H9 (cell line): ENCODE measurements at regions not wholly inside any gene's neighbourhood (a gene's known extent, or its start where the extent isn't known, plus 50 kb on each side); places are given as distances from the start of the nearest gene placed in this dataset.

Source experiments
- DNase-seq: peaks from one replicate; pipeline ENCODE4 v3.0.0-alpha.2; 2017
- H2AFZ ChIP-seq: one replicate; pipeline ENCODE4 v1.6.1; 2013; ENCODE audit warnings: mild to moderate bottlenecking, low read length, control low read depth, moderate library complexity
- H2AK5ac ChIP-seq: 2 replicates; pipeline ENCODE4 v1.6.1; 2013; ENCODE audit warnings: low read length, control low read depth, mixed read lengths; ENCODE audit not compliant: insufficient read length
- H2BK120ac ChIP-seq: one replicate; pipeline ENCODE4 v1.6.1; 2013; ENCODE audit warnings: low read depth, mild to moderate bottlenecking, low read length, control low read depth, inconsistent platforms; ENCODE audit not compliant: poor library complexity, severe bottlenecking
- H2BK12ac ChIP-seq: 2 replicates; pipeline ENCODE4 v1.6.1; 2013; ENCODE audit warnings: low read length, control low read depth, mixed read lengths, low read depth; ENCODE audit not compliant: insufficient read length
- H2BK15ac ChIP-seq: 2 replicates; pipeline ENCODE4 v1.6.1; 2013; ENCODE audit warnings: low read depth, low read length, control low read depth
- H2BK20ac ChIP-seq: one replicate; pipeline ENCODE4 v1.6.1; 2013; ENCODE audit warnings: low read depth, mild to moderate bottlenecking, low read length, control low read depth, inconsistent platforms; ENCODE audit not compliant: poor library complexity, severe bottlenecking
- H2BK5ac ChIP-seq: 2 replicates; pipeline ENCODE4 v1.6.1; 2013; ENCODE audit warnings: low read length, control low read depth, mixed read lengths; ENCODE audit not compliant: insufficient read length
- H3K14ac ChIP-seq: 2 replicates; pipeline ENCODE4 v1.6.1; 2013; ENCODE audit warnings: low read length, control low read depth; ENCODE audit not compliant: insufficient read depth
- H3K18ac ChIP-seq: 2 replicates; pipeline ENCODE4 v1.6.1; 2013; ENCODE audit warnings: low read depth, mild to moderate bottlenecking, mixed read lengths, low read length, control low read depth; ENCODE audit not compliant: insufficient read length
- H3K23ac ChIP-seq: 2 replicates; pipeline ENCODE4 v1.6.1; 2013; ENCODE audit warnings: low read length, control low read depth, mixed read lengths, low read depth; ENCODE audit not compliant: insufficient read length
- H3K23me2 ChIP-seq: 2 replicates; pipeline ENCODE4 v1.6.1; 2013; ENCODE audit warnings: low read depth, mild to moderate bottlenecking, mixed read lengths, low read length, control low read depth; ENCODE audit not compliant: insufficient read length, poor library complexity, severe bottlenecking
- H3K27ac ChIP-seq: 2 replicates; pipeline ENCODE4 v1.5.1; 2013; ENCODE audit warnings: low read length, control low read depth, mixed read lengths, low read depth; ENCODE audit not compliant: insufficient read length
- H3K27me3 ChIP-seq: 2 replicates; pipeline ENCODE4 v1.6.1; 2013; ENCODE audit warnings: low read length, control low read depth, inconsistent platforms; ENCODE audit not compliant: insufficient read depth
- H3K4ac ChIP-seq: 2 replicates; pipeline ENCODE4 v1.6.1; 2013; ENCODE audit warnings: low read depth, mild to moderate bottlenecking, control low read depth, inconsistent platforms, low read length, moderate library complexity
- H3K4me1 ChIP-seq: 2 replicates; pipeline ENCODE4 v1.6.1; 2013; ENCODE audit warnings: low read length, control low read depth, inconsistent platforms; ENCODE audit not compliant: insufficient read depth
- H3K4me2 ChIP-seq: 2 replicates; pipeline ENCODE4 v1.6.1; 2013; ENCODE audit warnings: low read length, control low read depth, mixed read lengths; ENCODE audit not compliant: insufficient read length, insufficient read depth
- H3K56ac ChIP-seq: 2 replicates; pipeline ENCODE4 v1.6.1; 2013; ENCODE audit warnings: low read depth, mild to moderate bottlenecking, mixed read lengths, low read length, control low read depth; ENCODE audit not compliant: insufficient read length
- H3K79me1 ChIP-seq: 2 replicates; pipeline ENCODE4 v1.6.1; 2013; ENCODE audit warnings: low read depth, mild to moderate bottlenecking, moderate library complexity, low read length, control low read depth, inconsistent platforms; ENCODE audit not compliant: insufficient read depth, poor library complexity, severe bottlenecking
- H3K79me2 ChIP-seq: 2 replicates; pipeline ENCODE4 v1.6.1; 2013; ENCODE audit warnings: low read length, control low read depth, inconsistent platforms; ENCODE audit not compliant: insufficient read depth
- H3K9ac ChIP-seq: 2 replicates; pipeline ENCODE4 v1.6.1; 2013; ENCODE audit warnings: low read length, control low read depth, mixed read lengths; ENCODE audit not compliant: insufficient read length; ENCODE audit errors: extremely low read depth
- H3K9me3 ChIP-seq: one replicate; pipeline ENCODE4 v1.6.1; 2013; ENCODE audit warnings: low read depth, low read length, inconsistent platforms; ENCODE audit not compliant: control insufficient read depth
- H3T11ph ChIP-seq: one replicate; pipeline ENCODE4 v1.6.1; 2013; ENCODE audit warnings: mild to moderate bottlenecking, low read length, control low read depth, inconsistent platforms
- H4K20me1 ChIP-seq: one replicate; pipeline ENCODE4 v1.6.1; 2013; ENCODE audit not compliant: control insufficient read depth, insufficient read length, insufficient read depth
- H4K5ac ChIP-seq: 2 replicates; pipeline ENCODE4 v1.6.1; 2013; ENCODE audit warnings: low read depth, mild to moderate bottlenecking, mixed read lengths, low read length, control low read depth; ENCODE audit not compliant: insufficient read length
- H4K8ac ChIP-seq: replicated peaks from 2 replicates; pipeline ENCODE4 v1.6.1; 2013; ENCODE audit warnings: low read length, control low read depth, mixed read lengths, low read depth; ENCODE audit not compliant: insufficient read length
- H4K91ac ChIP-seq: 2 replicates; pipeline ENCODE4 v1.6.1; 2013; ENCODE audit warnings: low read depth, mild to moderate bottlenecking, moderate library complexity, mixed read lengths, low read length, control low read depth; ENCODE audit not compliant: insufficient read length
- H3K27ac Mint-ChIP-seq, 3 experiments: 2 replicates in 2 of 3; 3 replicates in 1 of 3; pipeline ENCODE4 v1.8.0; 2020 to 2021; ENCODE audit warnings: mixed read lengths in 3 of 3, mild to moderate bottlenecking in 1 of 3, moderate library complexity in 1 of 3
- H3K27me3 Mint-ChIP-seq: 2 replicates; pipeline ENCODE4 v1.8.0; 2021; ENCODE audit warnings: low read depth, mild to moderate bottlenecking, moderate library complexity, mixed read lengths
- H3K36me3 Mint-ChIP-seq, 3 experiments: 2 replicates in 2 of 3; 3 replicates in 1 of 3; pipeline ENCODE4 v1.8.0; 2020 to 2021; ENCODE audit warnings: low read depth in 3 of 3, mixed read lengths in 3 of 3; ENCODE audit not compliant: insufficient read depth in 1 of 3
- H3K4me1 Mint-ChIP-seq, 2 experiments: 2 replicates each; pipeline ENCODE4 v1.8.0; 2020; ENCODE audit warnings: mixed read lengths in 2 of 2
- H3K4me3 Mint-ChIP-seq, 2 experiments: 2 replicates in 1 of 2; 3 replicates in 1 of 2; pipeline ENCODE4 v1.8.0; 2020 to 2021; ENCODE audit warnings: mild to moderate bottlenecking in 2 of 2, mixed read lengths in 2 of 2, moderate library complexity in 1 of 2
- H3K9me3 Mint-ChIP-seq, 2 experiments: 2 replicates in 1 of 2; 3 replicates in 1 of 2; pipeline ENCODE4 v1.8.0; 2020; ENCODE audit warnings: mild to moderate bottlenecking in 2 of 2, mixed read lengths in 2 of 2, moderate library complexity in 1 of 2
- WGBS: extraction: QIAGEN DNeasy Blood & Tissue Kit; methylation state at CpG from one replicate; pipeline ENCODE4 v1.1.7; 2013; ENCODE audit warnings: missing lambda C conversion rate, low lambda C conversion rate, mixed read lengths; ENCODE audit not compliant: insufficient read length; ENCODE audit errors: extremely low coverage; 5-methylcytosine and 5-hydroxymethylcytosine counted together
- TF ChIP-seq, protein P1 (sequence below): fragments of 200-600 bp; sonication (generic); conservative IDR thresholded peaks from 3 replicates; pipeline ENCODE4 v1.8.0; 2021; ENCODE audit warnings: antibody characterized with exemption, mild to moderate bottlenecking

DNA sequence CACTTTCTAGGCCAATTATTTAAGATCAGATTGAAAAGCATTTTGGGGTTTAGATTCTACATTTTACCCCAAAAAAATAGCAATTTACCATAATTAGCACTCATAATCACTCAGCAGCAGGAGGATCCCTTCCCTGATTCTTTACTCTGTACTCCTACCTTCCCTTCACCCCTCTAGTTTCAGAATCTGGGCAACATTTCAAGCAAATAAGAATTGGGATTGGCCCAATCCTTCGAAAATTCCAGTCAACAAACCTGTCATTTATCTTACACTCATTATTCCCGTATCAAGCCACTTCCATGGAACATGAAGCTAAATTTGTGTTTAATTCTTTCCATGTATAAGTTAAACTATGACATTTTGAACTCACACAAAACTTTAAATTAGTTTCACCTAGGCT lies 349.1 kb upstream of the USP15 start:
- no peak overlapping the region for H4K91ac ChIP-seq
- no peak overlapping the region for H3K14ac ChIP-seq
- no peaks in the 10 kb centered on the region for H3K79me1 ChIP-seq
- no peak overlapping the region; a peak in 1 of 7 replicates for H3K27ac Mint-ChIP-seq
- no peak overlapping the region for H4K8ac ChIP-seq
- no peak overlapping the region for H2AK5ac ChIP-seq
- H3K4ac ChIP-seq = no peak overlapping the region
- H3K27ac ChIP-seq = no peak overlapping the region
- H3K4me1 Mint-ChIP-seq = no peaks in the 10 kb centered on the region
- peaks cover 0 to 4% (median 3%) of the 10 kb centered on the region in 3 experiments; a peak in 3 of 7 replicates for H3K36me3 Mint-ChIP-seq
- H2BK20ac ChIP-seq = no peak overlapping the region
- no peaks in the 10 kb centered on the region for H3K79me2 ChIP-seq
- no peaks in the 10 kb centered on the region for H3K9me3 ChIP-seq
- no peaks in the 10 kb centered on the region for H3K23me2 ChIP-seq
- H3K18ac ChIP-seq = no peak overlapping the region
- no peak overlapping the region for H2BK120ac ChIP-seq
- no peak overlapping the region for H2AFZ ChIP-seq
- no peak overlapping the region for H2BK5ac ChIP-seq
- no peak overlapping the region for H2BK12ac ChIP-seq
- H3K56ac ChIP-seq = no peak overlapping the region
- H3K4me3 Mint-ChIP-seq = no peak overlapping the region
- TF ChIP-seq, protein P1, sequence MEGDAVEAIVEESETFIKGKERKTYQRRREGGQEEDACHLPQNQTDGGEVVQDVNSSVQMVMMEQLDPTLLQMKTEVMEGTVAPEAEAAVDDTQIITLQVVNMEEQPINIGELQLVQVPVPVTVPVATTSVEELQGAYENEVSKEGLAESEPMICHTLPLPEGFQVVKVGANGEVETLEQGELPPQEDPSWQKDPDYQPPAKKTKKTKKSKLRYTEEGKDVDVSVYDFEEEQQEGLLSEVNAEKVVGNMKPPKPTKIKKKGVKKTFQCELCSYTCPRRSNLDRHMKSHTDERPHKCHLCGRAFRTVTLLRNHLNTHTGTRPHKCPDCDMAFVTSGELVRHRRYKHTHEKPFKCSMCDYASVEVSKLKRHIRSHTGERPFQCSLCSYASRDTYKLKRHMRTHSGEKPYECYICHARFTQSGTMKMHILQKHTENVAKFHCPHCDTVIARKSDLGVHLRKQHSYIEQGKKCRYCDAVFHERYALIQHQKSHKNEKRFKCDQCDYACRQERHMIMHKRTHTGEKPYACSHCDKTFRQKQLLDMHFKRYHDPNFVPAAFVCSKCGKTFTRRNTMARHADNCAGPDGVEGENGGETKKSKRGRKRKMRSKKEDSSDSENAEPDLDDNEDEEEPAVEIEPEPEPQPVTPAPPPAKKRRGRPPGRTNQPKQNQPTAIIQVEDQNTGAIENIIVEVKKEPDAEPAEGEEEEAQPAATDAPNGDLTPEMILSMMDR = no peak
- H3K23ac ChIP-seq = no peak overlapping the region
- H3T11ph ChIP-seq = no peak overlapping the region
- no peaks in the 10 kb centered on the region for H3K27me3 ChIP-seq
- WGBS = no CpG with 5 or more reads among the region's 2 CpGs
- H3K27me3 Mint-ChIP-seq = no peaks in the 10 kb centered on the region
- no peaks in the 10 kb centered on the region for H4K20me1 ChIP-seq
- no peak overlapping the region for H3K4me2 ChIP-seq
- no peak for DNase-seq
- H4K5ac ChIP-seq = no peak overlapping the region
- H3K9me3 Mint-ChIP-seq = peaks cover 3 to 6% of the 10 kb centered on the region in 2 experiments; a peak in 4 of 5 replicates
- H3K9ac ChIP-seq = no peak overlapping the region
- no peaks in the 10 kb centered on the region for H3K4me1 ChIP-seq
- no peak overlapping the region for H2BK15ac ChIP-seq
